Suppressor macrophage (primary cell): ENCODE measurements at regions not wholly inside any gene's neighbourhood (a gene's known extent, or its start where the extent isn't known, plus 50 kb on each side); places are given as distances from the start of the nearest gene placed in this dataset.

ENCODE experiments used
- DNase-seq, 4 experiments: peaks; one replicate each; pipeline ENCODE4 v3.0.0-alpha.2; 2020 to 2022

DNA sequence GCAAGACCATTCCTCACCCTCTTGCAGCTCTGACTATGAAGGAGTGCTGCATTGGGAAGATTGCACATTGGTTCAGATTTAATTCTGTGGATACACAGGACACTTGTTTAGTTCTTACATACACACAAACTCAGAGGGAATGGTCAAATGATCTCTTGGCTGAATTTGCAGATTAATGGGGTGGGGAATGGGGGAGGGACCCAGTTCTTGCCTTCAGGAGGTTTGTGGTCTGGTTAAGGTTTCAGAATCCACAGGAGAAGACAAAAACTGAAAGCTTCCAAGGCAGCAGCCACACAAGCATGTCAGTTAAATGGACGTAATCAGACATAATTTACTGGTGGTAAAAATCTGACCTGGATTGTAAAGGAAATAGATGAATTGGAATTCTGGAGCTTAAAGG, 257.1 kb upstream of the ROPN1 start:
- DNase-seq = no peak

DNA sequence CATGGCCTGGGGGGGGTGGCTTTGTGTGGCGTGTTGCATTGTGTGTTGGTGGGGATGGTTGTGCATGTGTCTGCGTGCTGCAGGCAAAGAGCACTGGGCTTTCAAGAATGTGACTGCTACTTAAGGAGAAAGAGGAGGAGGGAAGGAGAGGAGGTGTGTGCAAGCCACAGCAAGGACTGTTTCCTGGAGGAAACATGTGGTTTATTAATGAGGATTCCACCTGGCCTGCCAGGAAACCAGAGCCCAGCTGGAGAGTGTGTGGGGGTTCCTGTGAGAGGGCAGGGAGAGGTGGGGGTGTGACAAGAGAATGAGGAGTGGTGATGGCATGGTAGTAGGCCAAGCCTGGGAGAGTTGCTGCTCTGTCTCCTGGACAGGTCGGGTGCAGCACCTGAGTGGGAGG, 258.1 kb upstream of the ROPN1 start:
- DNase-seq = no peak

DNA sequence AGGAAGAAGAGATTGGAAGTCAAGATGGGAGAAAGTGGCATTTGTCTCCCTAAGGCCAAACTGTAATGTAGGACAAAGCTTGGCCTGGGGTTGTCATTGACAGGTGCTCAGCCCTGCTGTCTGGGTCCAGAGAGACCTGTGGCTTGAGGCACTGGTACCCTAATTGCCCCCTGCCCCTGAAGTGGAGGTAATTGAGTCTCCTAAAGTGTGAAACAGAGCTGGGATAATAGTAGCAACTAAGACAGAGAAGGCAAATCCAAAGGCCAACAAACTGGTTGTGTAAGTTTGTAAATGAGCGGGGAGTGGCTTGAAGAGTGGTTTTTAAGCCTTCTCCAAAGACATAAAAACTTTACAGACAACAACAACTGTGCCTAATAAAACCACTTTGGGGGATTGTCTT, 264.2 kb upstream of the ROPN1 start:
- no peak for DNase-seq

DNA sequence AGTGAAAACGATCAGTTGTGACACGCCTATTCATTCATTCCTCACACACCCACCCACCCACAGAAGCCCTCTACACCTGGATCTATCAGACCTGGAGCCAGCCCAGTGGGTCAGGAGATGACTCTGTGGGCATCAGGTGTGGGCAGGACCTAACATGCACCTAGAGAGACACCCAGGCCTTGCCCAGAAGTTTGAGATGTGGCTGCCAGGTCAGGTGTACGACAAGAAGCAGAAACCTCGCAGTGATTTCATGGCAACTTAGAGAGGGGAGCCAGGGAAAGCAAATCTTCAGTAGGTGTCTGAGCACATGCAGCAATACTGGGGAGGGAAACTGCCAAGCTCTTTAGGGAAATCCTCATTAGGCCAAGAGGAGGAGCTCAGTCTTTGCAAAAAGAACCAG, 264.7 kb upstream of the ROPN1 start:
- no peak for DNase-seq

DNA sequence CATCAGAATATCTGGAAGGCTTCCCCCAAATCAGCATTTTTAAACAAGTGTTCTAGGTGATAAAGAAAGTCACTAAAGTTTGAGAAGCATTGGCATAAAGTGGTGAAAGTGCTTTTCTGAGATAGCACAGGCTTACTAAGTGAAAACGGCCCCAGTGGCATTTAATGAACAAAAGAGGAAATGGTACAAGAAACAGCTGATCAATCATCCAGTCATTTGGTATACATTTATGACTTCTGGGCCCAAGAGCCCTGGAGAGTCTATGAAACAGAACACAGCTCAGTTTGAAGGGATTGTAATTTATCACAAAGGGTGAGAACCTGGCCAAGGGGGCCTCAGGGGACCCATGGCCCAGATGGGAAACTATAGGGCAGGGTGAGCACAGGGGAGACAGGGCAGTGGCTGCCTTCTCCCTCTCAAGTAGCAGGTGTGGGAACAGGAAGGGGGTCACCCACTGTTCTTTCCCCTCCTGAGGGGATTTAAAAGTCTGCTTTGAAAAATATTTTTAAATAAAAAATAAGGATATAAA, 265.5 kb upstream of the ROPN1 start:
- peak; percentile 16 to 67 (median 48) for DNase-seq

DNA sequence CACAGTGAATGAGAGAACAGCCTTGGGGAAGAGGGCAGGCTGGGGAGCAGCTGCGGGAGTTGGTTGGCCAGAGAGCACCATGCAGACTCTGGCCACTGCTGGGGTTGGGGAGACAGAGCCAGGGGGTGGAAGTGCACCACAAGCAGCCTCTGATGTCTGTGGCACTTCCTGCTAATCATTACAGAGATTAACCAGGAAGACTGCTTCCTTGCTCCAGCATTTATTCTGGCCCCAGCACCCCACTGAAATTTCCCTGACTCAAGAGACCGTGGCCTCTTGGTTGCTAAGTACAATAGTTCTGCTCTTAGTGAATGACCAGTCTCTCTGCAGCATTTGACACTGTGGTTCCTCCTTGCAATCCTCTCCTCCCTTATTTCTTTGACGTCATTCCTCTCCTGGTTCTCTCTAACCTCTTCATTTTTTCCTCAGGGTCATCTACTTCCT, 266.2 kb upstream of the ROPN1 start:
- peak; percentile 44 to 77 (median 62) for DNase-seq

DNA sequence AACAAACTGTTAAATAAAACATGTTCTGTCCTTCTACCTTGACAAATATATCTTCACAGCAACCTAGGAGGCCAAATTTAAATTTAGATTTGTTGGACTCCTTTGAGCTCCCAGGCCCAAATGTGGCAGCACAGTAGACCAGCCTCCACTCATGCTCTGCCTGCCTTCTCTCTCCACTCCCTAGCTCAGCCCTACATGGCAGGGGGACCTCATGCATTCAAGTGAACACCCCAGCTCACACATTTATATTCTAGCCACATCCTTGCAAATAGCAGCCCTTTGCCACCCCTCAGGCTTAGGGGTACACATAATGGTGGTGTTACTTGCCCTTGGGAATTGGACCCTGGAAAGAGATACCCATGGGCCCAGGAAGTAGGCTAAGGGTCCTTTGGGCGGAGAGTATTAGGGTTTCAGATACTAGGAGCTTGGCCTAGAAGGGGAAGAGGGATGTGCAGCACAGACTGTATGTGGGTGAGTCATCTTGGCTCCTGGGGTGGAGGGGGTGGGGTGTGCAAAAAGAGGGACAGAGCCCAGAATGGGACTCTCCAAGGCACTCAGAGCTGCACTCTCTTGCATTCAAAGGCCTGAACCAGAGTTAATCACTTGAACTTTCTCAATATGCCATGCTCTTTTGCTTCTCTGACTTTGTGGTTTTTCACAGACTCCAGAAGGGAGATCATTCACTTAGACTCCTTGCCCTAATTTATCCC, 268.4 kb upstream of the ROPN1 start:
- peak; percentile 77 to 89 (median 87) for DNase-seq

DNA sequence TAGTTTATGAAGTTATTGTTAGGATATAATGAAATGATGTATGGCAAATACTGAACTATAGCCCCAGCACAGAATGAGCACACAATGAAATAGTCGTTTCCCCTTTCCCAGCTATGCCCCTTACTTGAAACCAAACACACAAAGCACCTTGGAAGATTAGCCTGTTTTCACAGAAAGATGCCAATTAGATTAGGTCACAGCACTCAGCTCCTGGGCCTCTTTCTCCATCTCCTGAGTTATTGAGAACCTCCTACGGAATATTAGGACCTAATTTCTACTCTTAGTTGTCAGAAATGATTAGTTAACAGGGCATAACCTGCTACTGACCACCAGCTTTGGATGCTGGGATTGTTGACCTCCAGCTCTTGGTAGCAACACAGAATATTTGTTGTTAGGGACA, 269.4 kb upstream of the ROPN1 start:
- no peak for DNase-seq

DNA sequence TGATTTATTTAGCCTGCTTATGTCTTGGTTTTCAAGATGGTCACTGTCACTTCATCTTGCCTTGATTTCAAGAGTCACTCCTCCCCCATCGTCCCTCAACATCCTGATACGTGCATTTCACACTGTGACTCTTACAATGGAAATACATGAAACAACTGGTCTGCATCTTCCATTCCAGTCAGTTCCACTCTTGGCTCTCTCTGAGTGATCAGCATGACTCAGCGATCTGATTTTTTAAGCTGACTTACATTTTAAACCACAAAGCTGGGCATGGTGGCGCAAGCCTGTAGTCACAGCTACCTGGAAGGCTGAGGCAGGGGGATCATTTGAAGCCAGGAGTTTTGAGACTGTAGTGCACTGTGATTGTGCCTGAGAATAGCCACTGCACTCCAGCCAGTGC, 271.2 kb upstream of the ROPN1 start:
- peak; percentile 61 to 78 (median 70) for DNase-seq

DNA sequence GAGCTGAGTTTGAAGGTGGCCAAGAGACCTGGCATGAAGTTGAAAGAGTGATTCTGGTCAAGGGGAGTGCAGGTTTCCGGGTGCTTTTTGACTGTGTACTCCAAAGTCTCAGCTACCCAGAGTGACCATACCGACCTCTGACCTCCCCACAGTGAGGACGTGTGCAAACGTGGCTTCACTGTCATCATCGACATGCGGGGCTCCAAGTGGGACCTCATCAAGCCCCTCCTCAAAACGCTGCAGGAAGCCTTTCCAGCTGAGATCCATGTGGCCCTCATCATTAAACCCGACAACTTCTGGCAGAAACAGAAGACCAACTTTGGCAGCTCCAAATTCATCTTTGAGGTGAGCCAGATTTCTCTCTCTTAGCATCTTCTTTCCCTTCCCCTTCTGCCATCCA, 272.4 kb upstream of the ROPN1 start:
- no peak for DNase-seq

DNA sequence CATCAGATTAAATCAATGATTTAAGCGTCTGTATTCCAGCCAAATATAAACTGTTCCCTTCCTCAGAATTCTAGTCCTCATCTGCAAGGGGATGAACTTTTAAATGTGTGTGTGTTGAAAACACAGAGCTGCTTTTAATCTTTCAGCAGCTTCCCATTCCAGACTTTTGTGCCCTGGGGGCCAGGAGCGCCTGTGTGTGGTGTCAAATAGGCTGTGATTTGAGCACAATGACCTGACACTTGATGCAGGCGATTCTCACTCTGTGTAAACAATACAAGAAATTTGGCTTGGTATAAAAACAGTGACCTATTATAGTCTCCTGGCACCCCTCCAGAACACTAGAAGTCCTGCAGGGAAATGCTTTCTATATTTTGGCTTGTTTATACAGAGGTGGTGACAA, 274.6 kb upstream of the ROPN1 start:
- no peak for DNase-seq

DNA sequence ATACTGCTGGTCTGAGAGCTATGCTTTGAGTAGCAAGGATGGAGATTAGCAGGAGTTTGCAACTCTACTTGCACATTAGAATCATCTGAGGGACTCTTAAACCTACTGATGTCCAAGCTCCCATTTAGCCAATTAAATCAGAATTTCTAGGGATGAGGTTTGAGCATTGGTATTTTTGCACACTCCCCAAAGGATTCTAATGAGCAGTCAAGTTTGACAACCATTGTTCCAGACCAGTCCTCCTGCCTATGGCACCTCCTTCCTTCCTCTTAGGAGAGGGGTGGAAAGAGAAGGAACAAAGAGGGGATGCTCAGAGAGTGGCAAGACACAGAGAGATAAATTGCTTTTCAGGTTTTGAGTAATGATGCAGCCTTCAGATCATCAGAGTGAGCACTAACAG, 275.5 kb upstream of the ROPN1 start:
- DNase-seq = no peak

DNA sequence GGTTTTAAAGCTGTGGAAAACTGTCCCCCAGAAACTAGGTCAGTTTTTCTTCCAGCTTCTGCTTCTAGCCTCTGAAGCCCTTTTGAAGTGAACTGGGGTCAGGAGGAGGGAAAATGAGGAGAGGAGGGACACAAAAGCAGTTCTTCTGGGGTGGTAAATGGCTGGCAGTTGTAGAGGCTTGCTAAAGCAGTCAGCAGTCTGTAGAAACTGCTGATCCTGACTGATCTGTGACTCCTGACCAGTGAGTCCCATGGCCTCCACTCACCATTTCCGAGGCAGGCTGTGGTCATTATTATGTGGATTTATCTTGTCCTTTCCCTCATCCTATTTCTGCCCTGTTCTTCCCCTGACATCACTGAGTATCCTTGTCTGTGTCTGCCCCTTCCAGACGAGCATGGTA, 276.4 kb upstream of the ROPN1 start:
- DNase-seq = peak in 2 of 4 experiments; percentile 32 to 33

DNA sequence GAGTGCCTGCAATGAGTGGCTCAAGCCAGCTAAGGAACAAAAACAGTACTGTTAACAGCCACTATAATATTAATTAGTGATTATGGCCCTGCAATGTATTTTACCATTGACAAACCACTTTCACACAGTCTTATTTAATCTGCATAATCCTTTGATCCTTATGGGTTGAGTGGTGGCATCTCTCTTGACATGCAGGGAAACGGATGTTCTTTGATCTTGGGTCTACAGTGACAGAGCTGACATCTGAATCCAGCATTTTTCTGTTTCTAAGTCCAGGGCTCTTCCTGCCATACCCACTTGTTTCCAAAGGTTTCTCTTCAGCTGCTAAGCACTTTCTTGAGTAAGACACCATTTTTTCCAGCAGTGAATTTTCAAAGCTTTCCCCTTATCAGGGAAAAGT, 277.7 kb upstream of the ROPN1 start:
- no peak for DNase-seq

DNA sequence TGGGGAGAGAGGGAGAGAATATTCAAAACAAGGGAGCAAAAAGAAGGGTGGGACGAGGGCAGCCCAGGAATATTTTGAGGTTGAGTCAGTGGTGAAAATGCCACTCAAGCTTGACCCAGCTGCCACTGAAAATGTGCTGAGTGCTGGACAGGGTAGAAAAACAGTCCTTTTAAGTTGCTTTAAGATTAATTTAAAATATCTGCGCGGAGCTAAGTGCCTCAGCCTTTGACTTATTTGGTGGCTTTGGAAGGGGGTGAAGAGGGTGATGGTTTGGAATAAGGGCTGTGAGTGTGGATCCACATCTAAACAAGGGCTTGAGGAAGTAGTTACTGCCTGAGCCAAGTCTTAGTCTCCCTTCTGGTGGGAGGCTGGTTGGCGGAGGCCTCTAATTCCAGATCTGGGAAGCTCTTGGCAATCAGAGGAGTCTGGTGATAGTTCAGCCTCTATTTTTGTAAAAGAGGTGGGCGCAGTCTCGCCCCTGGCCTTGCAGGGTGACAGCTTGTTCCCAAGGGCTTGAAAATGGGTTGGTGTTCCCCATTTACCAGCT, 280.8 kb upstream of the ROPN1 start:
- DNase-seq = peak; percentile 37 to 71 (median 63)

DNA sequence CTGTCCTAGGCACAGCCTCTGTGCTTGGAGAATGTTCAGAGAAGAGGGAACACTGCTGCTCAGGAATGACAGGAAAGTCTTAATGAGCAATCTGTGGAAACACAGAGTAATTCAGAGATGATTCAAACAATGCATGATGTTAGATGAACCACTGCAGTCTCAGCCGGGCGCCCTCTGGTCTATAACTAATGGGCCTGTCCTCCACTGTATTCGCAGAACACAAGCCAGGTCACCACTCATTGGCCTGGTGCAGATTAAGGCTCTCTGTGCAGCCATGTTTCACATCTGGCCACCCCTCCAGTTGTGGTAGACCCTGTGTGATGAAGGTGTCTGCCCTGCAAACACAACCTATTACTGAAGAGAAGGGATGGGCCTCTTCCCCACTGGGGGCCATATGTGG, 281.7 kb upstream of the ROPN1 start:
- no peak for DNase-seq

DNA sequence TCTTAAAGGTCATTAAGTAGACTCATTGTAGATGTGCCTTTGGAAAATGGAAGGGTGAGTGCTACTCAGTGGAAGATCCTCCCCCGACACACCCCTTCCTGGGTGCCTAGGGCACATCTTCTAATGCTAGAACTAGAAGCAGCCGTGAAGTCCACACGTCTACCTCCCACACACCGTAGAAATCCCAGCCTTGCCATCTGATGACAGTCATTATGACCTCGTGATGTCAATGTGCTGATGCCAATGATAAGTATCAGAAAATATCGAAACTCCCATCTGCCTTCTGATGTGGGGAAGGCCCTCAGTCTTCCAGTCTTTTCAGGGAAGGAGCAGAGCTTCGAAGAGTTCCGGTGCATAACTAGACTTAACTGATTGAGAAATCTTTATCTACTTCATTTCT, 282.1 kb upstream of the ROPN1 start:
- peak in 1 of 4 experiments; percentile 24 for DNase-seq

DNA sequence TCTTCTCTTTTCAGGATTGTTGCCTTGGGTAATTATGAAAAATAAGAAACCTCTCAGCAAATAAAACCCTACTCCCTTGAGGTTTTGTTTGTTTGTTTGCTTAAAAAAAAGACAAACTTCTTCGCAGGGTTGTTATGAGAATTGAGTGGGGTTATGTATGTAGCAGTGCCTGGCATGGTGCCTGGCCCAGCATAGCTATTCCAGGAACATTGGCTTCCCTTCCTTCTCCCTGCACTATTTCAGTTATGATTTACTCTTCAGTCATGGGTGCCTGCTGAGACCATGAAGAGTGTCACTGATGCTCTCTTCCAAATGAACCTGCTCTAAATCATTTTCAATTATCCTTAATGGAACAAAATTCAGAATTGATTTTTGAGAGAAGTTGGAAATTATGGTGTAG, 283.5 kb upstream of the ROPN1 start:
- no peak for DNase-seq

DNA sequence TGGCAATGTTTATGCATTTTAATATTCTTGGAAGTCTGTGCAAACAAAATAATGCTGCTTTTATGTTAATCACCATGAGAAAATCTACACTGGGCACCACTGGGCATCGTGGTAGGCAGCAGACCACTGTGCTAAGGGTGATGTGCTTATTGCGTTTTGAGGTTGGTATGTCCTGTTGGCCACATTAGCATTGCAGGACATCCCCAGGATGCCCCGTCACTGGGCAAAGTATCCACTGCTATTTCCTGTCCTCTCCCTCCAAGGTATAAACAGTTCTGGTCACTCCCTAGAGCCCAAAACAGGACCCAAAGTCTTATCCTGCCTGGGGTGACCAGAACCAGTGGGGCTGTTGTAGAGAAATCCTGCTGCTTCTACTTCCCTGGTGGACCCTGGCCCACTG, 284.2 kb upstream of the ROPN1 start:
- DNase-seq = no peak

DNA sequence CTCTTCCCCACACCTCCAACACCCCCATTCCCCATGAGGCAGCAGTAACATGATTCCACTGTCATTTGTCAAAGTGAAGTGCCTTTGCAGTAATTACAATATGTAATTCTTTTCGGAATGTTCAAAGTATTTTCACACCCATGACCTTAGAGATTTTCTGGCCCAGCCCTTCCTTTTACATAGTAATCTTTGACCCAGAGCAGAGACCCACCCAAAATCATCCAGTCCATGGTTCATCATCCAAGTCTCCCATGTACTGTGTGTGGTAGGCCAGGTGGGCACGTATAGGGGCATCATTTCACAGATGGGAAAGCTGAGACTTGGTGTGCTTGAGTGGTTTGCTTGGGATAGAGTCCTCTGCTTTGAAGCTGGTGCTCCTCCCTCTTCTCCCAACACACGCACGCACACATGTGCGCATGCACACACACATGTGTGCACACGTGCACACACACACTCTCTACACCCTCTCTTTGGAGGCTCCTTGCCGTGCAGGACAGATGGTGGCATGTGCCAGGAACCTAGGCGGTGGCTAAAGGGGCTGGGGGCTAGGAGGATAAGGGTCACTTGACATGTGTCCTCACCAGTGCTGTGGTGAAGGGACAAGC, 284.7 kb upstream of the ROPN1 start:
- no peak for DNase-seq

DNA sequence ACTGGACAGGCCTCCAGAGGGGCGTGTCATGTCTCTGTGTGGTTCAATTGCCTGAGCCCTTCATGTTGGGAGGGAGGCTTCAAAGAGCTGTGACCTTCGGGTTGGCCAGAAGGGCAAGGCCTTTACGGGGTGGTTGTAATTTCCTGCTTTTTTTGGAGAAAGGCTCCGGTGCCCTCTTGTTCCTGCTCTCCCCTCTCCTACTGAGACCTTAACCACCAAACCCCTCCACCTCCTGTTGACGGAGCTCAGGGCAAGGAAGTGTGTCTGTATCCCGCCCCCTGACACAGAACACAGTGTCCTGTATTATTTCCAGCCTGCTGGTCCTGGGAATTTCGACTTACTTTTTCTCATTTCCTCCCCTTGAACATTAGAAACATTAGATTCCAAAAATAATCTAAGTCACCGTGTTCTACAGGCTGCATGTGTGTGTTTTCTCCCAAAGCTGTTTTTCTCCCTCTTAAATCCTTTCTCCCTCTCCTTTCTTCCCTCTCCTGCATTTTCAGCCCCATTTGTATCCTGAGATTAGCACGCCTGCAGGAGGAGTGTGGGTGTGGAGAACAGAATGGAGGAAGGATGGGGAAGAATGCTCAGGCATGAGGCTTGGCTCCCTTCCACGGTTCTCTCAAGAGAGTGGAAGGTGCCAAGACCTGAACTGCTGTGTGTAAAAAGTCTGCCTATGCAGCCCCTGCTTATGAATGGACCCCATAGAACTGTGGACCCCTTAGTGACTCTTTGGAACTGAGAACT, 285.4 kb upstream of the ROPN1 start:
- no peak for DNase-seq

DNA sequence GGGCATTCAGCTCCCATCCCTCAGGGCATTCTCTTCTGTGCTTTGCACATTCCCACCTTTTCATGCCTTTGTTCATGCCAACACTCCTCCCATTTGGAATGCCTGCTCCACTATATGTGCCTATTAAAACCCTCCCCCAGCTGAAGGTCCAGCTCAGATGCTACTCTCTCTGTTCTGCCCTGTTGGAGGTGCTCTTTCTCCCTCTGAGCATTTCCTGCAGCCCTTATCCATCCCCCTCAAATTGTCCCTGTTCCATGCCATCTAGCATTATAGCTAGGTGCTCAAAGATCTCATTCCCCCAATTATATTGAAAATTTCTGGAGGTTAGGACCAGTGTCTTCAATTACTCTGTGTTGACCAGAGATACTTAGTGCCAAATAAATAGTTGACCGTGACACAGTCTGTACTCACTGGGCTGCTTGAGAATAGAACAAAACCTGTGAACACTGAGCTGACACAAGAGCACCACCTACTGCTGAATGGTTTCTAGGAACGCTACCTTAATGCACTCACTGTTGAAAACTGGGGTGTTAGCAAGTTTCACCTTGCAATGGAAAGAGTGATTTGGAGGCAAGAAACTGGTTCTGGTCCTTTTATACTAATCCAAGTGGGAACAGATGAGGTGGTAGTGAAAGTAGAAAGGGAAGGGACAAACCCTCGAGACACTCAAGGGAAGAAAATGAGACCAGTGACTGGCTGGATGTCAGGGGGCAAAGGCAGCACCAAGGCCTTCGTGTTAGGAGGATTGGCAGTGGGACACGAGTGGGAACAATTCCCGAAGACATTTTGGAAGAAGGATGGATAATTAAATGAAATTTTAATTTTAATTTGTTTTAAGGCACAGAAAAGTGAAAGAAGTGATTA, 289.8 kb upstream of the ROPN1 start:
- peak; percentile 56 to 65 (median 60) for DNase-seq
